ENCODE measurements at regions not wholly inside any gene's neighbourhood (a gene's known extent, or its start where the extent isn't known, plus 50 kb on each side); places are given as distances from the start of the nearest gene placed in this dataset.

- no peak for TF ChIP-seq POLR2A (IDR thresholded peaks at IDR 0.05)
- TF ChIP-seq CTCF (IDR thresholded peaks at IDR 0.05): no peak
These were observed 250.0 kb downstream of the GPM6A start for GRCh38 chr4:175562111-175562510.

Data from thyroid gland (tissue), 4 donors.